NCI-H524 (cell line): ENCODE measurements at regions not wholly inside any gene's neighbourhood (a gene's known extent, or its start where the extent isn't known, plus 50 kb on each side); places are given as distances from the start of the nearest gene placed in this dataset.
"Not testable (repeated sequence)": the region's sequence is repeated elsewhere in the genome, so short reads cannot be mapped to it uniquely, and the experiment has no call there.

Source experiments
- DNase-seq, 2 experiments: peaks; one replicate each; lab custom pipeline; 2025; lab: John Stamatoyannopoulos, UW

- no peak for DNase-seq
Measured at GRCh38 chr6:132142768-132143167, 191.6 kb upstream of the CCN2 start.

GRCh38 chr6:132142308-132142707, 191.1 kb upstream of the CCN2 start:
- no peak for DNase-seq

GRCh38 chr6:132140189-132140588, 189.0 kb upstream of the CCN2 start:
- DNase-seq, result peak; percentile 15 to 54

GRCh38 chr6:132139611-132140010, 188.4 kb upstream of the CCN2 start:
- DNase-seq, result no peak

- no peak for DNase-seq
Measured at GRCh38 chr6:132136981-132137380, 185.8 kb upstream of the CCN2 start.

GRCh38 chr6:132135409-132135808, 184.2 kb upstream of the CCN2 start:
- no peak for DNase-seq

- no peak for DNase-seq
Measured at GRCh38 chr6:132133736-132134445, 182.7 kb upstream of the CCN2 start.

GRCh38 chr6:132132924-132133639, 181.9 kb upstream of the CCN2 start:
- DNase-seq, result no peak

- DNase-seq, result no peak
Measured at GRCh38 chr6:132132422-132132821, 181.2 kb upstream of the CCN2 start.

- DNase-seq, result peak; percentile 88 to 96
Measured at GRCh38 chr6:132131758-132132157, 180.6 kb upstream of the CCN2 start.

GRCh38 chr6:132131351-132131750, 180.2 kb upstream of the CCN2 start:
- DNase-seq, result no peak

GRCh38 chr6:132130626-132131298, 179.6 kb upstream of the CCN2 start:
- no peak for DNase-seq

GRCh38 chr6:132128424-132128823, 177.3 kb upstream of the CCN2 start:
- DNase-seq, result peak in 1 of 2 experiments; percentile 18

GRCh38 chr6:132126150-132126549, 175.0 kb upstream of the CCN2 start:
- no peak for DNase-seq

GRCh38 chr6:132122871-132123270, 171.7 kb upstream of the CCN2 start:
- DNase-seq, result no peak

GRCh38 chr6:132122176-132122575, 171.0 kb upstream of the CCN2 start:
- no peak for DNase-seq

- no peak for DNase-seq
Measured at GRCh38 chr6:132118144-132118543, 167.0 kb upstream of the CCN2 start.

GRCh38 chr6:132115714-132116366, 164.7 kb upstream of the CCN2 start:
- DNase-seq, result peak in 1 of 2 experiments; percentile 11

- no peak for DNase-seq
Measured at GRCh38 chr6:132114201-132114825, 163.1 kb upstream of the CCN2 start.

- DNase-seq, result not testable (repeated sequence)
Measured at GRCh38 chr6:132109752-132110151, 158.6 kb upstream of the CCN2 start.

GRCh38 chr6:132107896-132108295, 156.7 kb upstream of the CCN2 start:
- DNase-seq, result no peak

- no peak for DNase-seq
Measured at GRCh38 chr6:132101535-132101934, 150.4 kb upstream of the CCN2 start.
